ENCODE measurements at regions not wholly inside any gene's neighbourhood (a gene's known extent, or its start where the extent isn't known, plus 50 kb on each side); places are given as distances from the start of the nearest gene placed in this dataset.
A peak's percentile ranks its signal among the peaks of the same experiment; 100 is the strongest.

DNA sequence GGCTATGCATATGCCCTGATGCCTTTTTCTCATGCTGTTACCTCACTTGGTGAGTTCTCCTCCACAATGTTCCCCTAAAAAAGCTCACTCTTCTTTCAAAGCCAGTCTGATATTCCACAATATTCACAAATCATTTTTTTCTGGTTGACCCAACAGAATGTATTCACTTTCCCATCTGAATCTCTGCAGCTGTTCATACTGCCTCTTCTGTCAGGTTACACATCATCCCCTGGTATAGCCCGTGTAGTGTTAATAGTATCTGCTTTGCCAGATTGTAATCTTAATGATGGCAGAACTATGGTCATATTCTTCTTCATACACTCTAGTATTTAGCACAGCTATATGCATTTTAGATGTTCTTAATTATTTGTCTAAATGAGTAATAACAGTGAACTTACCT is 544.3 kb downstream of the EFNB2 start:
- no peak overlapping the region for H3K4me3 ChIP-seq (ENCODE audit: low read depth, low read length)
- TF ChIP-seq, protein P1, sequence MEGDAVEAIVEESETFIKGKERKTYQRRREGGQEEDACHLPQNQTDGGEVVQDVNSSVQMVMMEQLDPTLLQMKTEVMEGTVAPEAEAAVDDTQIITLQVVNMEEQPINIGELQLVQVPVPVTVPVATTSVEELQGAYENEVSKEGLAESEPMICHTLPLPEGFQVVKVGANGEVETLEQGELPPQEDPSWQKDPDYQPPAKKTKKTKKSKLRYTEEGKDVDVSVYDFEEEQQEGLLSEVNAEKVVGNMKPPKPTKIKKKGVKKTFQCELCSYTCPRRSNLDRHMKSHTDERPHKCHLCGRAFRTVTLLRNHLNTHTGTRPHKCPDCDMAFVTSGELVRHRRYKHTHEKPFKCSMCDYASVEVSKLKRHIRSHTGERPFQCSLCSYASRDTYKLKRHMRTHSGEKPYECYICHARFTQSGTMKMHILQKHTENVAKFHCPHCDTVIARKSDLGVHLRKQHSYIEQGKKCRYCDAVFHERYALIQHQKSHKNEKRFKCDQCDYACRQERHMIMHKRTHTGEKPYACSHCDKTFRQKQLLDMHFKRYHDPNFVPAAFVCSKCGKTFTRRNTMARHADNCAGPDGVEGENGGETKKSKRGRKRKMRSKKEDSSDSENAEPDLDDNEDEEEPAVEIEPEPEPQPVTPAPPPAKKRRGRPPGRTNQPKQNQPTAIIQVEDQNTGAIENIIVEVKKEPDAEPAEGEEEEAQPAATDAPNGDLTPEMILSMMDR (conservative IDR thresholded peaks at IDR 0.05; ENCODE audit: low read depth, low read length): no peak
- no peak for DNase-seq (ENCODE audit: low read depth)

DNA sequence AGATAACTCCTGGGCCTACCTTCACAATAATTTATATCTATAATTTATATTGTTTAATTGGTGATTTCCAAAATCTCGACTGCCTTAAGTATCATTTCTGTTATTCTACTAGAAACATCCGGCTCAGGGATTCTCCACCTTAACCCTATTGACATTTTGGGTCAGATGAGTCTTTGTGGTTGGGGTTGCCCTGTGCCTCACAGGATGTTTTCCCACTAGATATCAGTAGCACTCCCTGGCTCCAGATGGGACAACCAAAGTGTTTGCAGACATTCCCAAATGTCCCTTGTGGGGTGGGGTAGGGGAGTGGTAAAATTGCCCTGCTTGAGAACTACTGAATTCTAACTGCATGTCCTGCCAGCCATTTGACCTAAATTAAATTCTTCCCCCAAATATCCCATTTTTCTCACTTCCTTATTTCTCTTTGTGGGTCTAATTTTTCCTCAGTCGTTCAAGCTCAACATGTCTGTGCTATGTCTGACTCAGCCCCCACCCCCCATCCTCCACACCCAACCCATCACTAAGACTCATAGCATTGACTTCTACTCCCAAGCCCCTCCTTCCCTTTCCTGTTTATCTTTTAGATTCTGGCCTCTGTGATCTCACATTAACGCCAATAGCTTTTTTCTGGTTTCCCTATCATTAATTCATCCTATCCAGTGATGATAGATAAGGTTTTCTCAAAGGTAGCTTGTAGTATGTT is 545.1 kb downstream of the EFNB2 start:
- no peak for DNase-seq (ENCODE audit: low read depth)
- TF ChIP-seq, protein P1 (conservative IDR thresholded peaks at IDR 0.05; ENCODE audit: low read depth, low read length): no peak
- no peak overlapping the region for H3K4me3 ChIP-seq (ENCODE audit: low read depth, low read length)

DNA sequence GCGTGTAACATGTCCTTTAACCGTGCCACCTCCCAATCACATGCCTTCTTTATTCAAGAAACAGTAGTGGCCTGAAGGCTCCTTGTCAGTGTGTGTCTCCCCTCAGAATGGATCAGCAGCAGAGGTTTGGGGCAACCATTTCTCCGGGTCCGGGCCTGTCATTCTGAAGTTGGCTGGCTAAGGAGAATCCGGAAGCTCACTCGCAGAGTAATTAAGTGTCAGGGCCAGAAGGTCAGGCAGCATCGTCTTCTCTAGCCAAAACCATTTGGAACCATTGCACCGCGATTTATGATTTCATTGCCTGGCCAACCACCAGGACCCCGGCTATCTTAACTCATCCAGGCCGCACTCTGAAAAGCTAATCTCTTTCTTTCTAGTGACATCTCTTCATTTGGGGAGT is 550.8 kb downstream of the EFNB2 start:
- no peak for DNase-seq (ENCODE audit: low read depth)
- TF ChIP-seq, protein P1 (conservative IDR thresholded peaks at IDR 0.05; ENCODE audit: low read depth, low read length): no peak
- H3K4me3 ChIP-seq (ENCODE audit: low read depth, low read length): no peak overlapping the region

DNA sequence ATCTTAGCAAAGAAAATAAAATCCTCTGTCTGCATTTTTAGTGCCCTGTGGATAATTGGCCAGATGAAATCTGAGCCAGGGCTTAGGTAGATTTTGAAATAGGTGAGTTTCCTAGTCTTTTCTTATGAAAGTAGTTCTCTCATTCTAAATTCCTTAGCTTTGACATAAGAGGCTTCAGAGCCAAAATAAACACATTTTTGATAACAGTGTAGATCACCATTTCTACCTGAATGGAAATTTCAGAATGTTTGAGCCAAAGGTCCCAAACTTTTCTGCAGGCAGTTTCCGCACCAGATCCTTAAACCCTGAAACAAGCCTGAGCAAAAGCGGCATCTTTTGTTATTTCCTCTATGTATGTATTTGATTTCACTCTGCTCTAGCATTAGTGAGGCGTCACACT is 551.2 kb downstream of the EFNB2 start:
- TF ChIP-seq, protein P1 (conservative IDR thresholded peaks at IDR 0.05; ENCODE audit: low read depth, low read length): no peak
- no peak for DNase-seq (ENCODE audit: low read depth)
- no peak overlapping the region for H3K4me3 ChIP-seq (ENCODE audit: low read depth, low read length)

DNA sequence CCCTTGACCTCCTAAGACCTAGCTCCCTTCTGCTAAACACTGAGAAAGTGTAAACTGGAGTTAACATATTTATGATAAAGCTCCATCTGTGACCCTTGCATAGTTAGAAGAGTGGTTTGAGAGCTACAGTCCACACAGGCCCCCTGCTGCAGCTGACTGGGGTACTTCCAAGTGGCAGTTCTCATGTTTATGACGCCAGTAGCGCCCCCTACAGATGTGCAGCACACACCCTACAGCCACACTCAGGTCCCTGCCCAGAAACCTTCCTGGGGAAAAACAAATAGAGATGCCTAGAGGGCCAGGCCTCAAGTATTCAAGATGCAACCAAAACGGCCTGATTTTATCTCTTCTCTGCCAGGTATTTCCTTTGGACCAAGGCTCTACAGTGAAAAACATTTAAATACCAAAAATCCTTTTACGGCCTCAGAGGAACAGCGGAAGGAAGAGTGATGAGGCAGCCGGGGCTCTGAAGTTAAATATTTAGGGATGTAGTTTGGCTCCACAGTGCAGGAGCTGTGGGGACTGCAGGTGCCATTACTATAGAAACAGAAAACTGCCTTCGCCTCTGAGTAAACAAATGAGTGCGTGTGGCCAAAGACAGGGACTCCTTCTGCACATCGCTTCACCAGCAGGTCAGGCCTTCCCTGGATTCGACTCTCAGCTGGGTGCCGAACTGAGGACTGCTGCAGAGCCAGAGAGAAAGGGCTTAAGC is 553.1 kb downstream of the EFNB2 start:
- TF ChIP-seq, protein P1 (conservative IDR thresholded peaks at IDR 0.05; ENCODE audit: low read depth, low read length): peak; percentile 19
- no peak for DNase-seq (ENCODE audit: low read depth)
- H3K4me3 ChIP-seq (ENCODE audit: low read depth, low read length): no peak overlapping the region

DNA sequence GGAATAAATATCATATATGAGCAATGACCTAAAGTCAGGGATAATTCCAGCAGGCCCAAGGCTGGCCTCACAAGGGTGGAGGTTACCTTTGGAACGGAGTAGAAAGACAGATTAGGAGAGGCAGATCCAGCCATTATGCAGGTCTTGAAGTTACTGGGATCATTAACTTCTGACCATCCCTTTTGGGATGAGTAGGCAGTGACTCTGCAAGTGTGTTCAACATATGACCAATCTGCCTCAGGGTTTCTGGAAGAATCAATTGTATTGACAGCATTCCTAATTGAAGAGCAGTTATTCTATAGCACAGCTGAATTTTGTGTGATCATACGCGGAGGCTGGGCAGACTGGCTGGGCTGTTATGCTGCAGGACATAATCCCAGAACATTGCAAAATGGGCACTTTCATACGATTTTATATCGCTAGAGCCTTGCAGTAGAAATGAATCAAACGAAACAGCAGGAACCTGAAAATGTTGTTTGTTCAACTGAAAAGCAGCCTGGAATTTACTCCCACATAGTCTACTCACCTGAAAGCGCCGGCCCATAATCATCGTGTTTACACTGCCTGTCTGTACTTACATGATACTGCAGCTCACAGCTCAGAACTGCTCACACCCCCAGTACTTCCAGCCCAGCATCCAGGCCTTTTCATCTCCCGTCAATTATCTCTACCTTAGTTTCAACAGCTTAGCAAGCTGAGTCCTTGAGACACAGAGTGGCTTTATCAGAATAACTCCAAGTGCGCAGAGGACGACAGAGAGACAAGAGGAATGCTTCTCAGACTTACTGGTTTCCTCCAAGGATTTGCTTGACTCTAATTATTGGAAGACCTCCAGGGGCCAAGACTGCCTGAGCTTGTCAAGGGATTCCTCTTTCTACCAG is 556.1 kb downstream of the EFNB2 start:
- no peak for DNase-seq (ENCODE audit: low read depth)
- TF ChIP-seq, protein P1 (conservative IDR thresholded peaks at IDR 0.05; ENCODE audit: low read depth, low read length): no peak
- no peak overlapping the region for H3K4me3 ChIP-seq (ENCODE audit: low read depth, low read length)
